ENCODE measurements at regions not wholly inside any gene's neighbourhood (a gene's known extent, or its start where the extent isn't known, plus 50 kb on each side); places are given as distances from the start of the nearest gene placed in this dataset.

DNA sequence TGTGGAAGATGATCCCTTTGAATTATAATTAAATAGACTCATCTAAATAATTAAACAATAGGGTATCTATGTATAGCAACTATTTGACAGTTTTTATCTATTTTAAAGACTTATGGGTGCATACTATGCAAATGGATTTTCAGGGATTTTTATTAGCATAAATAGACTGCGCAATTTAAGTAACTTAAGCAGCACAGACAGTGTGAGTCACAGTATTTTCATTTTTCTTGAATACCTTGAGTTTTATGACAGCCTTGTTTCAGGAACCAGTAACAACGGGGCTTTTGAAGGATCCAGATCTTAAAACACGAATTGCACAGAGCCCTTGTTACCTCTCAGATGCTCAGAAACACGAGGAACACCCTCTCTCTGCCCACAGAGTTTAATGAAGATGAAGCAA, 175.5 kb upstream of the CD96 start:
- TF ChIP-seq, protein P1, sequence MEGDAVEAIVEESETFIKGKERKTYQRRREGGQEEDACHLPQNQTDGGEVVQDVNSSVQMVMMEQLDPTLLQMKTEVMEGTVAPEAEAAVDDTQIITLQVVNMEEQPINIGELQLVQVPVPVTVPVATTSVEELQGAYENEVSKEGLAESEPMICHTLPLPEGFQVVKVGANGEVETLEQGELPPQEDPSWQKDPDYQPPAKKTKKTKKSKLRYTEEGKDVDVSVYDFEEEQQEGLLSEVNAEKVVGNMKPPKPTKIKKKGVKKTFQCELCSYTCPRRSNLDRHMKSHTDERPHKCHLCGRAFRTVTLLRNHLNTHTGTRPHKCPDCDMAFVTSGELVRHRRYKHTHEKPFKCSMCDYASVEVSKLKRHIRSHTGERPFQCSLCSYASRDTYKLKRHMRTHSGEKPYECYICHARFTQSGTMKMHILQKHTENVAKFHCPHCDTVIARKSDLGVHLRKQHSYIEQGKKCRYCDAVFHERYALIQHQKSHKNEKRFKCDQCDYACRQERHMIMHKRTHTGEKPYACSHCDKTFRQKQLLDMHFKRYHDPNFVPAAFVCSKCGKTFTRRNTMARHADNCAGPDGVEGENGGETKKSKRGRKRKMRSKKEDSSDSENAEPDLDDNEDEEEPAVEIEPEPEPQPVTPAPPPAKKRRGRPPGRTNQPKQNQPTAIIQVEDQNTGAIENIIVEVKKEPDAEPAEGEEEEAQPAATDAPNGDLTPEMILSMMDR (IDR thresholded peaks at IDR 0.05; ENCODE audit: low read depth, low read length), result no peak
- TF ChIP-seq EZH2phosphoT487 (IDR thresholded peaks at IDR 0.05; ENCODE audit: low read depth), result no peak

All from OCI-LY3 (cell line).